ENCODE measurements at regions not wholly inside any gene's neighbourhood (a gene's known extent, or its start where the extent isn't known, plus 50 kb on each side); places are given as distances from the start of the nearest gene placed in this dataset.

DNA sequence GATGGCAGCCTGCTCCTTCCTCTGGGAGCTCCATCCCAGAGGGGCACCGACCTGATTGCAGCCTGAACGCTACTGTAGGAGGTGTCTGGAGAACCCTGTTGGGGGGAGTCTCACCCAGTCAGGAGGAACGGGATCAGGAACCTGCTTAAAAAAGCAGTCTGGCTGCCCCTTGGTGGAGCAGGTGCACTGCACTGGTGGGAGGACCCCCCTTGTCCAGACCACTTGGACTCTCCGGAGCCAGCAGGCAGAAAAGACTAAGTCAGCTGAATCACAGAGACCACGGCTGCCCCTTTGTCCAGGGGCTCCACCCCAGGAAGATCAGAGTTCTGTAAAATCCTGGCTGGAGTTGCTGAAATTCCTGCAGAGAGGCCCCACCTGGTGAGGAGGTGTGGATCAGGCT lies 67.3 kb upstream of the MAGEB18 start:
- DNase-seq (ENCODE audit: low read depth, low spot score) = no peak
- no TSS peak for BruUV-seq (replicated peaks)
- intact Hi-C loops (cut with micrococcal nuclease; ENCODE audit: unreplicated experiment) (no loop called here), in situ Hi-C loops (cut with MboI) (no loop called here)
- no peak for TF ChIP-seq HDAC2 (IDR thresholded peaks at IDR 0.05)
- no peak for TF ChIP-seq RUNX3 (IDR thresholded peaks at IDR 0.05; ENCODE audit: low read length)
- TF ChIP-seq EGR1 (IDR thresholded peaks at IDR 0.05; ENCODE audit: borderline replicate concordance in 1 of 2, low read depth in 2 of 2, low read length in 2 of 2) = no peak
- no peak for TF ChIP-seq CTCF (IDR thresholded peaks at IDR 0.05 in 2 of 3, conservative IDR thresholded peaks at IDR 0.05 in 1 of 3; ENCODE audit: control insufficient read depth in 2 of 3, extremely low read depth in 1 of 3, insufficient read depth in 1 of 3, low read depth in 3 of 3, low read length in 3 of 3)
- TF ChIP-seq, protein P1, sequence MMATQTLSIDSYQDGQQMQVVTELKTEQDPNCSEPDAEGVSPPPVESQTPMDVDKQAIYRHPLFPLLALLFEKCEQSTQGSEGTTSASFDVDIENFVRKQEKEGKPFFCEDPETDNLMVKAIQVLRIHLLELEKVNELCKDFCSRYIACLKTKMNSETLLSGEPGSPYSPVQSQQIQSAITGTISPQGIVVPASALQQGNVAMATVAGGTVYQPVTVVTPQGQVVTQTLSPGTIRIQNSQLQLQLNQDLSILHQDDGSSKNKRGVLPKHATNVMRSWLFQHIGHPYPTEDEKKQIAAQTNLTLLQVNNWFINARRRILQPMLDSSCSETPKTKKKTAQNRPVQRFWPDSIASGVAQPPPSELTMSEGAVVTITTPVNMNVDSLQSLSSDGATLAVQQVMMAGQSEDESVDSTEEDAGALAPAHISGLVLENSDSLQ (IDR thresholded peaks at IDR 0.05) = no peak
- TF ChIP-seq CEBPB (IDR thresholded peaks at IDR 0.05; ENCODE audit: borderline replicate concordance in 1 of 2, low read depth in 2 of 2, low read length in 2 of 2) = no peak
- TF ChIP-seq, protein P2, sequence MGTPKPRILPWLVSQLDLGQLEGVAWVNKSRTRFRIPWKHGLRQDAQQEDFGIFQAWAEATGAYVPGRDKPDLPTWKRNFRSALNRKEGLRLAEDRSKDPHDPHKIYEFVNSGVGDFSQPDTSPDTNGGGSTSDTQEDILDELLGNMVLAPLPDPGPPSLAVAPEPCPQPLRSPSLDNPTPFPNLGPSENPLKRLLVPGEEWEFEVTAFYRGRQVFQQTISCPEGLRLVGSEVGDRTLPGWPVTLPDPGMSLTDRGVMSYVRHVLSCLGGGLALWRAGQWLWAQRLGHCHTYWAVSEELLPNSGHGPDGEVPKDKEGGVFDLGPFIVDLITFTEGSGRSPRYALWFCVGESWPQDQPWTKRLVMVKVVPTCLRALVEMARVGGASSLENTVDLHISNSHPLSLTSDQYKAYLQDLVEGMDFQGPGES (IDR thresholded peaks at IDR 0.05) = no peak
- no peak for TF ChIP-seq NFYB (IDR thresholded peaks at IDR 0.05; ENCODE audit: insufficient read depth, low read depth, low read length)
- no peak for TF ChIP-seq NKRF (conservative IDR thresholded peaks at IDR 0.05)
- no peak for TF ChIP-seq FOXM1 (IDR thresholded peaks at IDR 0.05; ENCODE audit: low read depth, low read length)
- TF ChIP-seq USF2 (IDR thresholded peaks at IDR 0.05; ENCODE audit: borderline replicate concordance, low read depth, low read length) = no peak
- POLR2A ChIA-PET = no interaction called here
- no peak overlapping the region for H3K9ac ChIP-seq (ENCODE audit: control insufficient read depth, insufficient read depth, low read length)
- no peak overlapping the region for H3K4me2 ChIP-seq (ENCODE audit: control insufficient read depth, insufficient read depth)
- no peaks in the 10 kb centered on the region for H3K9me3 ChIP-seq (replicated peaks; ENCODE audit: control insufficient read depth, insufficient read depth, low read length)
- no peaks in the 10 kb centered on the region for H3K36me3 ChIP-seq (ENCODE audit: control insufficient read depth in 2 of 2, insufficient read depth in 2 of 2, low read length in 1 of 2)
- H4K20me1 ChIP-seq (ENCODE audit: control insufficient read depth, insufficient read depth) = no peaks in the 10 kb centered on the region
- no peaks in the 10 kb centered on the region for H3K27me3 ChIP-seq (replicated peaks in 1 of 2; ENCODE audit: control insufficient read depth in 2 of 2, insufficient read depth in 2 of 2, low read length in 1 of 2)
- SMC1A ChIA-PET (ENCODE audit: uncharacterized antibody, unreplicated experiment) = no interaction called here
- no peak for ATAC-seq
- H3K4me3 ChIP-seq = no peak overlapping the region
- no peaks in the 10 kb centered on the region for H3K79me2 ChIP-seq (ENCODE audit: control insufficient read depth, insufficient read depth, low read length)
- H3K4me1 ChIP-seq (ENCODE audit: control insufficient read depth, insufficient read depth, low read length) = no peaks in the 10 kb centered on the region
- no peak overlapping the region for H2AFZ ChIP-seq (ENCODE audit: control insufficient read depth, low read depth, low read length)
- CTCF ChIA-PET = no interaction called here
- 2% methylated on average over 5 of the region's 5 CpGs for WGBS (ENCODE audit: insufficient coverage, insufficient replicate concordance, low lambda C conversion rate, missing lambda C conversion rate)
- no peak overlapping the region for H3K27ac ChIP-seq (ENCODE audit: control insufficient read depth, insufficient read depth)
- FAIRE-seq = no peak
- RAD21 ChIA-PET (ENCODE audit: unreplicated experiment) = no interaction called here
